ENCODE measurements at regions not wholly inside any gene's neighbourhood (a gene's known extent, or its start where the extent isn't known, plus 50 kb on each side); places are given as distances from the start of the nearest gene placed in this dataset.

DNA sequence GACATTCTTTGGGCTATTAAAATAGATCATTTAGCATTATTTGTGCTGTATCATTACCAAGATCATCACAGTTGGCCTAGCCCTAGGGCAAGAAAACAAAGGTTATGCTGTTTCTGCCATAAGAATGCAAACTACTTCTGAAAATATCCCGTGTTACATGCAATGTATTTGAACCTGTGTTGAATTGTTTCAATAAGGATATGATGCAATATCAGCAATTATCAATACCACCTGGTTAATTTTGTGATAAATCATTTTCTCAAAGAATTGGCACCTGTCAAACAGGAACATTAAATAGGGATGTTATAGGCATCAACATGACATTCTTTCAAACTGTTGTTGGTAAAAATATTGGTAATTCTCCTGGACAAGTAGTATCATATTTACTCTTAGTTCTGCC is 2002.0 kb upstream of the CDH9 start:
- TF ChIP-seq, protein P1, sequence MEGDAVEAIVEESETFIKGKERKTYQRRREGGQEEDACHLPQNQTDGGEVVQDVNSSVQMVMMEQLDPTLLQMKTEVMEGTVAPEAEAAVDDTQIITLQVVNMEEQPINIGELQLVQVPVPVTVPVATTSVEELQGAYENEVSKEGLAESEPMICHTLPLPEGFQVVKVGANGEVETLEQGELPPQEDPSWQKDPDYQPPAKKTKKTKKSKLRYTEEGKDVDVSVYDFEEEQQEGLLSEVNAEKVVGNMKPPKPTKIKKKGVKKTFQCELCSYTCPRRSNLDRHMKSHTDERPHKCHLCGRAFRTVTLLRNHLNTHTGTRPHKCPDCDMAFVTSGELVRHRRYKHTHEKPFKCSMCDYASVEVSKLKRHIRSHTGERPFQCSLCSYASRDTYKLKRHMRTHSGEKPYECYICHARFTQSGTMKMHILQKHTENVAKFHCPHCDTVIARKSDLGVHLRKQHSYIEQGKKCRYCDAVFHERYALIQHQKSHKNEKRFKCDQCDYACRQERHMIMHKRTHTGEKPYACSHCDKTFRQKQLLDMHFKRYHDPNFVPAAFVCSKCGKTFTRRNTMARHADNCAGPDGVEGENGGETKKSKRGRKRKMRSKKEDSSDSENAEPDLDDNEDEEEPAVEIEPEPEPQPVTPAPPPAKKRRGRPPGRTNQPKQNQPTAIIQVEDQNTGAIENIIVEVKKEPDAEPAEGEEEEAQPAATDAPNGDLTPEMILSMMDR (IDR thresholded peaks at IDR 0.05): no peak
- no peak for TF ChIP-seq ZFX (IDR thresholded peaks at IDR 0.05; ENCODE audit: borderline replicate concordance)
- no peak overlapping the region for H3K27ac ChIP-seq

DNA sequence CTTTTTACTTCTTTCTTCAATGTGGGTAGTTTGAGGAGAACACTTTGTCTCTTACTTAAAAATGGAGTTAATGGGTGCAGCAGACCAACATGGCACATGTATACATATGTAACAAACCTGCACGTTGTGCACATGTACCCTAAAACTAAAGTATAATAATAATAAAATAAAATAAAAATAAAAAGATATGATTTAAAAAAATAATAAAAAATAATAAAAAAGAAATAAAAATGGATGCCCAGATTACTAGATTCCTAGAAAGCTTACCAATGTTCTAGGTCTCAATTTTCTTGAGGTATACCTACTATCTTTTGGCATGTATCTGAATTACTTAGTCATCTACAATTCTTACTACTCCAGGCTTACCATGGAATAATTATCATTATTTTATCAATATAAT is 2001.6 kb upstream of the CDH9 start:
- no peak overlapping the region for H3K27ac ChIP-seq
- no peak for TF ChIP-seq ZFX (IDR thresholded peaks at IDR 0.05; ENCODE audit: borderline replicate concordance)
- TF ChIP-seq, protein P1 (IDR thresholded peaks at IDR 0.05): no peak

DNA sequence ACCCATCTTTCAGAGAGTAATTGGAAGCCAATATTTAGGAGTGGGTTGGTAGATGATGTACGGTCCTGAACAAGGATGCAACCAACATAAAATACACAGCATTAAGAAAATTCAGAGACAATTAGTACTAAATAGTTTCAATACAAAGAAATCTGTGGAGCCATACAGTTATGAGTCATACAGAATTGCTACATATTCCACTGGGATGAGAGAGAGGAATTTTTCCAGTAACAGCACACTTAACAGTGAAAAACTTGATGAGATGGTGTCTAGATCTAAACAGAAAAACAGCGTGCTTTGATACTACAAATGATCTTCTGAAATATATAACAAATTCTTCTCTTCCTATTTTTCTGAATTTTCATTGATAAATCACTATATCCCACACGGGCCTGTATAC is 1999.3 kb upstream of the CDH9 start:
- H3K27ac ChIP-seq: no peak overlapping the region
- TF ChIP-seq, protein P1 (IDR thresholded peaks at IDR 0.05): no peak
- no peak for TF ChIP-seq ZFX (IDR thresholded peaks at IDR 0.05; ENCODE audit: borderline replicate concordance)

DNA sequence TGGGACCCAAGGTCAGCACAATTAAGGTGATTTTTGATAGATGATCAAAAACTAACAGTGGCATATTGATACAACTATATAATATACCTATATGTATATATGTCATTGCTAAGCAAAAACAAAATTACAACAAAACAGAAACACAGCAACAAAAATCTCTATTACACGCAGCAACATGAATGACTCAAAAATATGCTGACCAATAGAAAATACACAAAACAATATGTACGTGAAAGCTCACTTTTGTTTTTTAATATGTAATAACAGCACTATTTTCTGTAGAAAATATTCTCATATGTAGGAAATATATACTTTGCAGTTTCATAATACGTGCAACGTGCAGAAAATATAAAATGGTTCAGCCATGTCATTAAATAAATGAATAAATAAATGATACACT is 1985.7 kb upstream of the CDH9 start:
- H3K27ac ChIP-seq: no peak overlapping the region
- no peak for TF ChIP-seq ZFX (IDR thresholded peaks at IDR 0.05; ENCODE audit: borderline replicate concordance)
- TF ChIP-seq, protein P1 (IDR thresholded peaks at IDR 0.05): no peak

DNA sequence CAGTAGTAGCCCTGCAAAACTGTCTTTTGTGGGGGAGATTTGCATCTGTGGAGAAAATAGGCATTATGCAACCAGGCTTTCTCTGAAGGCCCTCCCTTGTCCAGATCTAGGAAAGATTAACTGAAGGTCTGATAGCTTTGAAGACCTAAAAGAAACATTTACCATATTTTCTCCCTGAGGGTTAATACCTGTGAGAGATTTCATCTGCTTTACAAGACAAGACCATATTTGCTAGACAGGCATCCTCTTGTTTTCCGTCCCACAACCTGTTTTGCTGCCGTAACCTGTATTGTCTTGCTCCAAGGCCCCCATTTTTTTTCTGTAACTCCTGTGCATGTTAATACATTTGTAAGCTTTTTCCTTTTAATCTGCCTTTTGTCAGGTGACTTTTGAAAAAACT is 1985.2 kb upstream of the CDH9 start:
- TF ChIP-seq, protein P1 (IDR thresholded peaks at IDR 0.05): no peak
- TF ChIP-seq ZFX (IDR thresholded peaks at IDR 0.05; ENCODE audit: borderline replicate concordance): no peak

DNA sequence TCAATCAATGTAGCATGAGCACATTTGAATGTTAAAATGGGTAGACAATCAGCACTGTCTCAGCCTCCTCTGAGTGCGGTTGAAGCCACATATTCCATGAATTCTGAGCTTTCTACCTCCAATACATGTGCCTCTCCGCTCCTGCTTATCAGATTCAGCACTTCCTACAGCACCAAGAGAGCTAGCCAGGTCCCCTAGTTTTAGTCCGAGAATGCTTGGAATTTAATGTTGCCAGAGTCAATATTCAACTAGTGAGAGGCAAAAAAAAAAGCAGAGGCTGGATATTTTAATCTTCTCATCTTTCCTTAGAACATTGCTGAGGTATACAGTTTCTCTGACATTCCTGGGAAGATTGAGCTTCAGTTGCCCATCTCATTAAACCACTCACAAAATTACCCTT is 1979.1 kb upstream of the CDH9 start:
- H3K27ac ChIP-seq: no peak overlapping the region
- TF ChIP-seq, protein P1 (IDR thresholded peaks at IDR 0.05): no peak
- TF ChIP-seq ZFX (IDR thresholded peaks at IDR 0.05; ENCODE audit: borderline replicate concordance): no peak

More for the DNA sequence above, 1985.2 kb upstream of the CDH9 start:
- H3K27ac ChIP-seq: no peak overlapping the region

DNA sequence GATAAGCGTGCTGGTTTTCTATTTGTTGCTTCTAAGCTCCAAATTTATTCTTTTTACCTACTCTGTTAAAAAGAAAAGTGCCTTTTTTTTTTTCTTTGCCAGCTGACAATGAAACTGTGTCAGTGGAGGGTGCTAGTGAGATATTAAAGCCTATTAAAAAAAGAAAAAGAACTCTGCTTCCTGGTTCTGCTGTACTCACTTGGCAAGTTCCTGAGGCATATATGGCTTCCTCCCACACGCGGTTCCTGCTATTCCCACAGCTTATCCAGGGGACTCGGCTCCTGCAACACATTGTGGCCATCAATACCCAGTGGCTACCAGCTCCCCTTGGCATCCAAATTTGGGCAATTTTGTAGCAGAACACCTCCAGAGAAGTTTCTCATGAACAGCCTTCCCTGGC is 1977.7 kb upstream of the CDH9 start:
- no peak overlapping the region for H3K27ac ChIP-seq
- TF ChIP-seq, protein P1 (IDR thresholded peaks at IDR 0.05): peak; percentile 30; the same call in 1 of the 2 replicates
- no peak for TF ChIP-seq ZFX (IDR thresholded peaks at IDR 0.05; ENCODE audit: borderline replicate concordance)
